ENCODE measurements at regions not wholly inside any gene's neighbourhood (a gene's known extent, or its start where the extent isn't known, plus 50 kb on each side); places are given as distances from the start of the nearest gene placed in this dataset.

DNA sequence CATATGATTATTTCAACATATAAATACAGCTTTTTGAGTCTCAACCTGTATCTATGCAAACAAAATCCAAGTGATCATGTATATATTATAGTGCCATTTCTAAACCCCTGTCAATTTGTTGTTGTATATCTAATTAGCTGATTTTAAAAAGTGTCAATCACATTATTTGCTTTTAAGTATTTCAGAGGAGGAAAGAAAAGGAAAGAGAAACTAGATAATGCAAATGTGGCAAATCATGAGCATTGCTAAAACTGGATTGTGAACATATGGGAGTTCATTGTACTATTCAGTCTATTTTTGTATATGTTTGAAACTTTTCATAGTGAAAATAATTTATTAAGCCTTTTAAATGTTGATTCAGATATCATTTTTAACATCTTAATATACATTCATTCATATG, 190.7 kb downstream of the ZIC4 start:
- TF ChIP-seq, protein P1, sequence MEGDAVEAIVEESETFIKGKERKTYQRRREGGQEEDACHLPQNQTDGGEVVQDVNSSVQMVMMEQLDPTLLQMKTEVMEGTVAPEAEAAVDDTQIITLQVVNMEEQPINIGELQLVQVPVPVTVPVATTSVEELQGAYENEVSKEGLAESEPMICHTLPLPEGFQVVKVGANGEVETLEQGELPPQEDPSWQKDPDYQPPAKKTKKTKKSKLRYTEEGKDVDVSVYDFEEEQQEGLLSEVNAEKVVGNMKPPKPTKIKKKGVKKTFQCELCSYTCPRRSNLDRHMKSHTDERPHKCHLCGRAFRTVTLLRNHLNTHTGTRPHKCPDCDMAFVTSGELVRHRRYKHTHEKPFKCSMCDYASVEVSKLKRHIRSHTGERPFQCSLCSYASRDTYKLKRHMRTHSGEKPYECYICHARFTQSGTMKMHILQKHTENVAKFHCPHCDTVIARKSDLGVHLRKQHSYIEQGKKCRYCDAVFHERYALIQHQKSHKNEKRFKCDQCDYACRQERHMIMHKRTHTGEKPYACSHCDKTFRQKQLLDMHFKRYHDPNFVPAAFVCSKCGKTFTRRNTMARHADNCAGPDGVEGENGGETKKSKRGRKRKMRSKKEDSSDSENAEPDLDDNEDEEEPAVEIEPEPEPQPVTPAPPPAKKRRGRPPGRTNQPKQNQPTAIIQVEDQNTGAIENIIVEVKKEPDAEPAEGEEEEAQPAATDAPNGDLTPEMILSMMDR (IDR thresholded peaks at IDR 0.05; ENCODE audit: low read depth, low read length, poor library complexity, severe bottlenecking) = no peak
- TF ChIP-seq EZH2phosphoT487 (IDR thresholded peaks at IDR 0.05; ENCODE audit: borderline replicate concordance, low read length) = no peak

Measured in DOHH2 (cell line).